KMS-11 (cell line): ENCODE measurements at regions not wholly inside any gene's neighbourhood (a gene's known extent, or its start where the extent isn't known, plus 50 kb on each side); places are given as distances from the start of the nearest gene placed in this dataset.

Source experiments
- H2AFZ ChIP-seq: fragments of 200-600 bp; sonication (generic); 2 replicates; pipeline ENCODE4 v1.6.1; 2016; ENCODE audit warnings: antibody characterized with exemption, mixed run types, low read depth
- H3K27ac ChIP-seq: fragments of 200-600 bp; sonication (generic); 2 replicates; pipeline ENCODE4 v1.6.1; 2016; ENCODE audit warnings: mild to moderate bottlenecking, mixed run types
- H3K27me3 ChIP-seq: fragments of 200-600 bp; sonication (generic); 2 replicates; pipeline ENCODE4 v1.6.1; 2017; ENCODE audit warnings: mild to moderate bottlenecking, low read depth, mixed run types, moderate library complexity; ENCODE audit not compliant: insufficient read depth
- H3K36me3 ChIP-seq: fragments of 200-600 bp; sonication (generic); 2 replicates; pipeline ENCODE4 v1.6.1; 2017; ENCODE audit warnings: mild to moderate bottlenecking, mixed run types; ENCODE audit not compliant: insufficient read depth
- H3K4me1 ChIP-seq: fragments of 200-600 bp; sonication (generic); 2 replicates; pipeline ENCODE4 v1.6.1; 2016; ENCODE audit warnings: mild to moderate bottlenecking, low read depth, mixed run types; ENCODE audit not compliant: poor library complexity, severe bottlenecking
- H3K4me2 ChIP-seq: fragments of 200-600 bp; sonication (generic); 2 replicates; pipeline ENCODE4 v1.7.0; 2016; ENCODE audit warnings: mild to moderate bottlenecking, mixed run types
- H3K4me3 ChIP-seq: fragments of 200-600 bp; sonication (generic); IDR thresholded peaks from 2 replicates; pipeline ENCODE4 v1.6.1; 2017; ENCODE audit warnings: low read depth, low read length, mixed read lengths; ENCODE audit not compliant: insufficient read depth
- H3K79me2 ChIP-seq: fragments of 200-600 bp; sonication (generic); 2 replicates; pipeline ENCODE4 v1.6.1; 2016; ENCODE audit warnings: low read depth, mixed run types; ENCODE audit not compliant: insufficient read depth
- H3K9ac ChIP-seq: fragments of 200-600 bp; sonication (generic); 2 replicates; pipeline ENCODE4 v1.6.1; 2016; ENCODE audit warnings: mild to moderate bottlenecking, mixed run types
- H4K20me1 ChIP-seq: fragments of 200-600 bp; sonication (generic); 2 replicates; pipeline ENCODE4 v1.6.1; 2016; ENCODE audit warnings: mild to moderate bottlenecking, mixed run types; ENCODE audit not compliant: insufficient read depth
- CTCF ChIP-seq: fragments of 200-600 bp; sonication (generic); conservative IDR thresholded peaks from 2 replicates; pipeline ENCODE4 v1.6.1; 2017; ENCODE audit warnings: low read depth, mild to moderate bottlenecking, antibody characterized with exemption, low read length, moderate library complexity, mixed read lengths

- H2AFZ ChIP-seq = no peak overlapping the region
- TF ChIP-seq CTCF = no peak
- no peak overlapping the region for H3K4me3 ChIP-seq
- no peaks in the 10 kb centered on the region for H4K20me1 ChIP-seq
- H3K36me3 ChIP-seq = no peaks in the 10 kb centered on the region
- peak overlapping the region; percentile 72 for H3K4me2 ChIP-seq
- H3K4me1 ChIP-seq = peaks cover 98% of the 10 kb centered on the region
- H3K9ac ChIP-seq = peak overlapping the region; percentile 12; the same call in 1 of the 2 replicates
- H3K79me2 ChIP-seq = peaks cover 41% of the 10 kb centered on the region
- H3K27me3 ChIP-seq = no peaks in the 10 kb centered on the region
- peak overlapping the region; percentile 73 for H3K27ac ChIP-seq
These were observed 196.0 kb downstream of the SPATA31D1 start for GRCh38 chr9:82184524-82184923.

- Histone ChIP-seq H3K79me2 (peaks cover 44% of the 10 kb centered on the region), H3K4me3 (no peak overlapping the region), H3K27ac (no peak overlapping the region), H3K9ac (no peak overlapping the region), H3K4me2 (no peak overlapping the region), H3K27me3 (no peaks in the 10 kb centered on the region), H4K20me1 (no peaks in the 10 kb centered on the region), H2AFZ (no peak overlapping the region), H3K4me1 (peaks cover 98% of the 10 kb centered on the region), H3K36me3 (no peaks in the 10 kb centered on the region)
- TF ChIP-seq CTCF = no peak
These were observed 200.2 kb downstream of the SPATA31D1 start for GRCh38 chr9:82188817-82189216.

GRCh38 chr9:82191082-82191770 is 202.7 kb downstream of the SPATA31D1 start:
- no peak for TF ChIP-seq CTCF

DNA sequence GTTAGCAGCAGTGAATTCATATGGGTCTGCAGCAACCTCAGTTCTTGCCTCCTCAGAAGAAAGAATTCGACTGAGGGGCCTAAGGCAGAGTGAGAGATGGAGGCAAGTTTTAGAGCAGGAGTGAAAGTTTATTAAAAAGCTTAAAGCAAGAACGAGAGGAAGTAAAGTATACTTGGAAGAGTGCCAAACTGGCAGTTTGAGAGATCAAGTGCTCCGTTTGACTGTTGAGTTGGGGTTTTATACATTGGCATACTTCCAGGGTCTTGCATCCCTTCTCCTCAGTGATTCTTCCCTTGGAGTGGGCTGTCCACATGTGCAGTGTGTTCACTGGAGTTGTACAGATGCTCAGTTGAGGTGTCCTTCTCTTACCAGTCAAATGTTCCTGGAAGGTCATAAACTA is 203.6 kb downstream of the SPATA31D1 start:
- Histone ChIP-seq H3K36me3 (no peaks in the 10 kb centered on the region), H3K27me3 (no peaks in the 10 kb centered on the region), H3K79me2 (peaks cover 44% of the 10 kb centered on the region), H4K20me1 (no peaks in the 10 kb centered on the region), H3K9ac (no peak overlapping the region), H3K4me1 (peaks cover 99% of the 10 kb centered on the region), H2AFZ (no peak overlapping the region), H3K4me2 (peak overlapping the region; percentile 72; the same call in 1 of the 2 replicates), H3K27ac (peak overlapping the region; percentile 74), H3K4me3 (no peak overlapping the region)
- TF ChIP-seq CTCF = no peak

More at GRCh38 chr9:82191082-82191770, 202.7 kb downstream of the SPATA31D1 start:
- Histone ChIP-seq H3K36me3 (no peaks in the 10 kb centered on the region), H2AFZ (no peak overlapping the region), H3K4me2 (peak overlapping the region; percentile 72), H3K27ac (peak overlapping the region; percentile 74), H3K4me3 (no peak overlapping the region), H3K4me1 (peaks cover 100% of the 10 kb centered on the region), H3K79me2 (peaks cover 47% of the 10 kb centered on the region), H3K27me3 (no peaks in the 10 kb centered on the region), H3K9ac (peak overlapping the region; percentile 8; the same call in 1 of the 2 replicates), H4K20me1 (no peaks in the 10 kb centered on the region)
